ENCODE measurements at regions not wholly inside any gene's neighbourhood (a gene's known extent, or its start where the extent isn't known, plus 50 kb on each side); places are given as distances from the start of the nearest gene placed in this dataset.
A peak's percentile ranks its signal among the peaks of the same experiment; 100 is the strongest.

- WGBS, 2 donors: 78 to 84% methylated on average over 7 of the region's 7 CpGs
- TF ChIP-seq CTCF (IDR thresholded peaks at IDR 0.05; ENCODE audit: control extremely low read depth, extremely low read depth): no peak
- no peaks in the 10 kb centered on the region for H3K4me1 ChIP-seq (ENCODE audit: control insufficient read depth in 5 of 5, insufficient read depth in 5 of 5, low read length in 5 of 5)
- peak; percentile 28 for ATAC-seq (ENCODE audit: insufficient read depth, low FRiP score)
- H3K36me3 ChIP-seq (ENCODE audit: control insufficient read depth in 4 of 4, insufficient read depth in 4 of 4, low read length in 4 of 4): no peaks in the 10 kb centered on the region
- H3K27ac ChIP-seq (ENCODE audit: low read depth in 1 of 2, low read length in 1 of 2): no peak overlapping the region
- no peak for DNase-seq
- no peak overlapping the region for H3K9ac ChIP-seq (ENCODE audit: insufficient read depth in 1 of 2, low read length in 2 of 2)
- H3K9me3 ChIP-seq (ENCODE audit: control insufficient read depth in 4 of 4, insufficient read depth in 3 of 4, low read length in 3 of 4): peaks cover 0 to 2% (median 0%) of the 10 kb centered on the region in 4 donors
- H3K27me3 ChIP-seq (ENCODE audit: control insufficient read depth in 3 of 3, insufficient read depth in 3 of 3, low read length in 2 of 3): peaks cover 0 to 7% (median 0%) of the 10 kb centered on the region in 3 donors
- H3K4me3 ChIP-seq: no peak overlapping the region
These were observed 122.6 kb upstream of the VCX3B start for GRCh38 chrX:8341814-8342590.

- no peak for TF ChIP-seq CTCF (IDR thresholded peaks at IDR 0.05; ENCODE audit: control extremely low read depth, extremely low read depth)
- no peaks in the 10 kb centered on the region for H3K36me3 ChIP-seq (ENCODE audit: control insufficient read depth in 4 of 4, insufficient read depth in 4 of 4, low read length in 4 of 4)
- H3K9ac ChIP-seq (ENCODE audit: insufficient read depth in 1 of 2, low read length in 2 of 2): no peak overlapping the region
- WGBS, 2 donors: 73 to 87% methylated on average over 4 of the region's 4 CpGs
- peaks cover 0 to 3% (median 0%) of the 10 kb centered on the region in 4 donors for H3K9me3 ChIP-seq (ENCODE audit: control insufficient read depth in 4 of 4, insufficient read depth in 3 of 4, low read length in 3 of 4)
- DNase-seq (no peak), ATAC-seq (ENCODE audit: insufficient read depth, low FRiP score) (no peak)
- no peaks in the 10 kb centered on the region for H3K4me1 ChIP-seq (ENCODE audit: control insufficient read depth in 5 of 5, insufficient read depth in 5 of 5, low read length in 5 of 5)
- peaks cover 0 to 12% (median 0%) of the 10 kb centered on the region in 3 donors for H3K27me3 ChIP-seq (ENCODE audit: control insufficient read depth in 3 of 3, insufficient read depth in 3 of 3, low read length in 2 of 3)
- no peak overlapping the region for H3K4me3 ChIP-seq
- no peak overlapping the region for H3K27ac ChIP-seq (ENCODE audit: low read depth in 1 of 2, low read length in 1 of 2)
These were observed 119.2 kb upstream of the VCX3B start for GRCh38 chrX:8345473-8345872.

- H3K4me1 ChIP-seq (ENCODE audit: control insufficient read depth in 5 of 5, insufficient read depth in 5 of 5, low read length in 5 of 5): no peaks in the 10 kb centered on the region
- no peak overlapping the region for H3K4me3 ChIP-seq
- ATAC-seq (ENCODE audit: insufficient read depth, low FRiP score) (no peak), DNase-seq (no peak)
- no peak overlapping the region for H3K27ac ChIP-seq (ENCODE audit: low read depth in 1 of 2, low read length in 1 of 2)
- H3K27me3 ChIP-seq (ENCODE audit: control insufficient read depth in 3 of 3, insufficient read depth in 3 of 3, low read length in 2 of 3): peaks cover 0 to 14% (median 0%) of the 10 kb centered on the region in 3 donors
- H3K9ac ChIP-seq (ENCODE audit: insufficient read depth in 1 of 2, low read length in 2 of 2): no peak overlapping the region
- no peak for TF ChIP-seq CTCF (IDR thresholded peaks at IDR 0.05; ENCODE audit: control extremely low read depth, extremely low read depth)
- H3K9me3 ChIP-seq (ENCODE audit: control insufficient read depth in 4 of 4, insufficient read depth in 3 of 4, low read length in 3 of 4): peaks cover 0 to 3% (median 0%) of the 10 kb centered on the region in 4 donors
- no peaks in the 10 kb centered on the region for H3K36me3 ChIP-seq (ENCODE audit: control insufficient read depth in 4 of 4, insufficient read depth in 4 of 4, low read length in 4 of 4)
- 88 to 90% methylated on average over 1 of the region's 1 CpG for WGBS, 2 donors
These were observed 118.6 kb upstream of the VCX3B start for GRCh38 chrX:8346060-8346459.

Measured in lung (tissue), 11 donors.